HG03175 (cell line): ENCODE measurements at regions not wholly inside any gene's neighbourhood (a gene's known extent, or its start where the extent isn't known, plus 50 kb on each side); places are given as distances from the start of the nearest gene placed in this dataset.
"Not testable (repeated sequence)": the region's sequence is repeated elsewhere in the genome, so short reads cannot be mapped to it uniquely, and the experiment has no call there.

ENCODE experiments used
- ATAC-seq: cut with Tn5 transposase; IDR thresholded peaks from one replicate; pipeline ENCODE4 v1.9.1; 2021; ENCODE audit warnings: mild to moderate bottlenecking, moderate library complexity; ENCODE audit not compliant: unreplicated experiment

GRCh38 chr5:130616161-130616560, 548.9 kb downstream of the HINT1 start:
- ATAC-seq, result no peak

- no peak for ATAC-seq
Observed at GRCh38 chr5:130605234-130605633, 559.8 kb downstream of the HINT1 start.

GRCh38 chr5:130596647-130597046, 568.4 kb downstream of the HINT1 start:
- ATAC-seq, result not testable (repeated sequence)

GRCh38 chr5:130580264-130580663, 584.8 kb downstream of the HINT1 start:
- ATAC-seq, result no peak

- ATAC-seq, result no peak
Observed at GRCh38 chr5:130578354-130578753, 586.7 kb downstream of the HINT1 start.

- ATAC-seq, result no peak
Observed at GRCh38 chr5:130571076-130571475, 594.0 kb downstream of the HINT1 start.

GRCh38 chr5:130568791-130569190, 596.3 kb downstream of the HINT1 start:
- ATAC-seq, result no peak

GRCh38 chr5:130555429-130555828, 609.6 kb downstream of the HINT1 start:
- ATAC-seq, result no peak

GRCh38 chr5:130550562-130550928, 614.5 kb downstream of the HINT1 start:
- ATAC-seq, result no peak

GRCh38 chr5:130549884-130550561, 615.0 kb downstream of the HINT1 start:
- no peak for ATAC-seq

- ATAC-seq, result no peak
Observed at GRCh38 chr5:130546211-130546610, 618.8 kb downstream of the HINT1 start.

- no peak for ATAC-seq
Observed at GRCh38 chr5:130545291-130545690, 619.8 kb downstream of the HINT1 start.

GRCh38 chr5:130541617-130542221, 623.3 kb downstream of the HINT1 start:
- ATAC-seq, result peak; percentile 81

- ATAC-seq, result no peak
Observed at GRCh38 chr5:130536691-130537090, 628.4 kb downstream of the HINT1 start.

- ATAC-seq, result no peak
Observed at GRCh38 chr5:130532786-130533185, 628.5 kb downstream of the CHSY3 start.

GRCh38 chr5:130529511-130530485, 625.5 kb downstream of the CHSY3 start:
- ATAC-seq, result no peak

GRCh38 chr5:130529111-130529510, 624.8 kb downstream of the CHSY3 start:
- ATAC-seq, result no peak

GRCh38 chr5:130528474-130528873, 624.2 kb downstream of the CHSY3 start:
- no peak for ATAC-seq

GRCh38 chr5:130526708-130527107, 622.4 kb downstream of the CHSY3 start:
- no peak for ATAC-seq

- ATAC-seq, result no peak
Observed at GRCh38 chr5:130520211-130520610, 615.9 kb downstream of the CHSY3 start.

GRCh38 chr5:130514984-130515690, 610.9 kb downstream of the CHSY3 start:
- no peak for ATAC-seq
